ENCODE measurements at regions not wholly inside any gene's neighbourhood (a gene's known extent, or its start where the extent isn't known, plus 50 kb on each side); places are given as distances from the start of the nearest gene placed in this dataset.

GRCh38 chr2:16064745-16065144, 124.4 kb downstream of the MYCN start:
- TF ChIP-seq CTCF (IDR thresholded peaks at IDR 0.05), result no peak
- no peak for TF ChIP-seq ZFX (IDR thresholded peaks at IDR 0.05; ENCODE audit: borderline replicate concordance)

Data from 22Rv1 (cell line).